NT2/D1 (cell line): ENCODE measurements at regions not wholly inside any gene's neighbourhood (a gene's known extent, or its start where the extent isn't known, plus 50 kb on each side); places are given as distances from the start of the nearest gene placed in this dataset.

ENCODE experiments used
- YY1 ChIP-seq: IDR thresholded peaks from 2 replicates; pipeline ENCODE4 v1.6.1; 2011; ENCODE audit not compliant: insufficient read length, insufficient read depth
- ZNF274 ChIP-seq: IDR thresholded peaks from 2 replicates; pipeline ENCODE4 v1.6.1; 2011; ENCODE audit warnings: mild to moderate bottlenecking, low read depth, low read length

GRCh38 chr4:123283371-123283895, 113.2 kb upstream of the SPRY1 start:
- TF ChIP-seq YY1 (no peak), ZNF274 (no peak)
